Occipital lobe (tissue), 1 donor: ENCODE measurements at regions not wholly inside any gene's neighbourhood (a gene's known extent, or its start where the extent isn't known, plus 50 kb on each side); places are given as distances from the start of the nearest gene placed in this dataset.

Experiments
- DNase-seq: peaks from one replicate; lab custom pipeline; 2025; lab: John Stamatoyannopoulos, UW

DNA sequence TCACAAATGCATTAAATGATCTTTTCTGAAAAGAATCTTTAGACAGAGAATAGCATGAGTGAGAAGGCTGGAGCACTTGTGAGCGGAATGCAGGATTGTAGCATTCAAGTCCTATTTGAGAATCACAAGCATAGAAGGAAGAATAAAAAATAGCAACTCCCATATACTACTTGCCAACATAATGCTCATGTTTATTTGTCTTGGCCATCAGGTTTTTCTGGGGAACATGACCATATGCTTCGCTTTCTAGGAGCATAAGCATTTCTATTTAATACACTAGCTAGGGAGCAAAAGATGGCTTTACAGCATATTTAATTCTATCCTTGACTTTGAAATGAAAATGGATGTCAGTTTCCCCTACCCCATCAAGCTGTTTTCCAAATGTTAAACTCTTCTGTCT, 170.3 kb upstream of the MITF start:
- DNase-seq, result no peak

GRCh38 chr3:69568458-69568857, 170.8 kb upstream of the MITF start:
- no peak for DNase-seq

- DNase-seq, result no peak
These were observed 171.6 kb upstream of the MITF start for GRCh38 chr3:69567710-69568052.

DNA sequence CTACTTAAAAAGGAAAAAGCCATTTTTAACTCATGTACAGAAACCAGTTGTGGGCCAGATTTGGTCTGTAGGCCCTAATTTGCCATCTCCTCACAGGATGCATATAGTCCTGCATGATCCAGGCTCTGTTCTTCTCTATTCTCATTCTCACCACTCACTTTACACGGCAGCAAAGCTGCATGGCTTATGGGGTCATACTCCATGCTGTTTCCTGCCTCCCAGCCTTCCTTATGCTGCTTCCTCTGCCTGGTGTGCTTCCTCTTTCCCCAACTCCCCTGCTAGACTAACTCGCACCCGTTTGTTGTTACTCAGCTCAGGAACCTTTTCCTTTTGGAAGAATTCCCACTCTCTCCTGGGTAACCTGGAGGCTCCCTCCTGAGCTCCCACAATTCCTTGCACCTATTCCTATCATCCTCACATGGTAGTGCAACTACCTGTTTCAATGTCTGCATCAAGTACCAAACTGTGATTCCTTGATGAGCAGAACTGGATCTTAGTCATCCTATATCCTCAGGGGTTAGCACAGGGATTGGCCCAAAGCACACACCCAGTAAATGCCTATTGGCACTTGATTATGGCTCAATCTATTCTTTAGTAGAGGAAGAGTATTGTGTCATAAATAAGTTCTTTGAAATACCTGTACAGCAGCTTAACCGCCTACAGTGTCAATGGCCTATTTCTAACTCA, 172.1 kb upstream of the MITF start:
- no peak for DNase-seq

DNA sequence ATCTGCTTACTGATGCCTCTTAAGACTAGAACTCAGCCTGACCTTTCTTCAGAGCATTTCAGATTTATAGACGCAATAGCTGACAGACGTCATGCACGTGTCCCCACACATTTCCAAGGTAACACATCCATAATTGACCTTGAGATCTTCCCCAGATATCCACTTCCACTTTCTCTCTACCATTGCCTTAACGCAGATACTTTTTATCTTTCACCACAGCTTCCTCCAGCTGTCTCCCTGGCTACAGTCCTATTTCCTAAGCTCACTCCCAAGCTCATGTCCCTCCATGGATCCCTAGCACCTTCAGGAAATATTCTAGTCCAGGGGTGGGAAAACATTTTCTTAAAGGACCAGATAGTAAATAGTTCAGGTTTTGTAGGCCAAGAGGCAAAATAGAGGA, 173.0 kb upstream of the MITF start:
- no peak for DNase-seq

DNA sequence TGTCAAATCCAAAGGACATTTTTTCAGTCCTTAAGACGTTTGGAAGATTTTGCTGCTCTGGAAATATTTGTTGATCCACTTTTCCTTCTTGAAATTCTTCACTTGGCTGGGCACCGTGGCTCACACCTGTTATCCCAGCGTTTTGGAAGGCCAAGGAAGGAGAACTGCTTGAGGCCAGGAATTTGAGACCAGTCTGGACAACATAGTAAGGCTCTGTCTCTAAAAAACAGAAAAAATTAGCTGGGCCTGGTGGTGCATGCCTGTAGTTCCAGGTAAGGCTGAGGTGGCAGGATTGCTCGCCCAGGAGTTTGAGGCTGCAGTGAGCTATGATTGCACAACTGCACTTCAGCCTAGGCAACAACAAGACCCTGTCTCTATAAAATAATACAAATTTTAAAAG, 173.9 kb upstream of the MITF start:
- DNase-seq, result no peak

- DNase-seq, result no peak
These were observed 175.3 kb upstream of the MITF start for GRCh38 chr3:69563981-69564380.

- no peak for DNase-seq
These were observed 176.1 kb upstream of the MITF start for GRCh38 chr3:69563151-69563550.

DNA sequence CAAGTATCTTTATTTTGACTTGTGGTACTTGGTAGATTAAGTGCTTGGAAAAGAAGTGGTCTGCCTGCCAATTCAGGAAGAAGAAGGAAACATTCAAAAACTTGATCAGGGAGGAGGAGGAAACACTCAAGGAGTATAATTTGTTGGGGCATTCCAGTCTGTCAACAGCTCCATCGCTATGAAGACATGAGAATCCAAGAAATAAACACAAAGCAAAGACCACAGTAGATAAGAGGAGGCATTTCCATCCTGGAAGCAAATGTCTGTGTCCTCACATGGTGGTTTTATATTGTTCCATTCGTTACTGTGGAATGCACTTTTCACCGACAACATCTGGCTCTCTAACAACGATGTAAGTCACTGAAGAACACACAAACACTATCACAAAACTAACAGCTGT, 176.1 kb upstream of the FRMD4B start:
- DNase-seq, result no peak

DNA sequence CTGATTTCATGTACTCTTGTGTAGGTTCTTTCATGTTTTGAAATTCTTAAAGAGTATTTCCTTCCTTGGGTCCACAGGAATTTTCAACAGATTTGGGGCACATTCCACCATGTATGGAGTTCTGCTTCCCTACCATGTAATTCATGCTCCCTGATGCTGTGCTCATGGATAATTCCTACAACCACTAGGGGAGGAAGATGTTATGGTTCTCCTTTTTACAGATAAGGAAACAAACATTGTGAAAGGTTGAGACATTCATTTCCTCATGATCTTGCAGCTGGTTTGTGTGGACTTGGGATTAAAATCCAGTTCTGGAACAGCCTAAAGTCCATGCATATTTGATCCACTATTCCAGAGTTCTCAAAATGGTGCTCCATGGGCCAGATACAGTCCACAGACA, 174.9 kb upstream of the FRMD4B start:
- DNase-seq, result no peak

- no peak for DNase-seq
These were observed 174.2 kb upstream of the FRMD4B start for GRCh38 chr3:69560116-69560515.

DNA sequence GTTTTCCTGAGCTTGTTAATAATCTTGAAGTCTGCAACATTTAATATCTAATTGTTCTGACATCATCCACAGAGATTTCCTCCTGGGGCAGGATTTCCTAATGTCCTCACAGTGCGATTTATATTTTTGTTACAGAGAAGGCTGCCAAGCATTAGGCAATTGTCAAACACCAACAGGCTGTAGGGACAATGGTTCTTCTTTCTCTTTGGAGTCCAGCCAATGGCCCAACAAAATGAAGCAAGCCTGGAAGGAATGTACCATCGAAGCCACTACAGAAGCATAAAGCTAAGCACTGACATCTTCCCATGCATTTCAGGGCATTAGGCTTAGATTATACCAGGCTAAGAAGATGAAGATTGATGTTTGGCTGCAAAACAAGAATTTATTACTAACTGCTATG, 173.0 kb upstream of the FRMD4B start:
- DNase-seq, result no peak

GRCh38 chr3:69554576-69554975, 168.7 kb upstream of the FRMD4B start:
- DNase-seq, result no peak

GRCh38 chr3:69553888-69554287, 168.0 kb upstream of the FRMD4B start:
- DNase-seq, result no peak

DNA sequence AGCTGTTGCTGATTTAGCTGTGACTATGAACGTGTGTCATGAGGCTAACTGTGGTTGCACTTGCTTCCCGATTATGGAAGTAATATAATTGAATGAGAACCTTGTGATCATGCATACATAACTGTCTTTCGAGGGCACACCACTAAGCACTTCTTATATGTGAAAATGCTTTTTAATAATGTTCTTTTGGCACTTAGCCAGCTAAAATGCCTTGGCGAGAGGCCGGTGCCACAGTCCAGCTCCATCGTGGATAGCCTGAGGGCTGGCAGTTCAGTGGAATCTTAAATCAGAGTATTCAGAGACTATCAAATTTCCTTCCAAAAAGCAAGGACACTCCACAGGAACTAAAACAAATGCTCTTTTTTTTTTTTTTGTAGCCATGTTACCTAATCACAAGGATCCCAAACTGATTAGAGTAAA, 161.6 kb upstream of the FRMD4B start:
- no peak for DNase-seq

GRCh38 chr3:69542805-69543429, 157.0 kb upstream of the FRMD4B start:
- no peak for DNase-seq

- peak; percentile 66 for DNase-seq
These were observed 156.4 kb upstream of the FRMD4B start for GRCh38 chr3:69542089-69542804.

DNA sequence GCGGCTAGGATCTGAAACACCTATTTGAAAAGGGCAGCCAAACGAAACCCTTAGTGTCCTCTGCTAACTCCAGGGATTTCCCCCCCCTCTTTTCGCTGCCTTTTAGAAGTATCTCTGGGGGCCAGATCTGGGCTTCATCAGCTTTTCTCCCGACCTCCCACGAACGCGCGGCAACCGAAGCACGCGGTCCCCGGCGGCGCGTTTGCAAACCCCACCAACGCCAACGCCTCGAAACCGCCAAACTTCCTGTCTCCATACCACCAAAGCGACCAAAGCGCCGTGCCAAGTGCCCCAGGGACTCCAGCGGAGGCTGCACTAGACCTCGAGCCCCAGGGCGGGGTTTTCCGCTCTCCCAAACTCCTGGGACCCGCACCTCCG, 155.8 kb upstream of the FRMD4B start:
- no peak for DNase-seq

DNA sequence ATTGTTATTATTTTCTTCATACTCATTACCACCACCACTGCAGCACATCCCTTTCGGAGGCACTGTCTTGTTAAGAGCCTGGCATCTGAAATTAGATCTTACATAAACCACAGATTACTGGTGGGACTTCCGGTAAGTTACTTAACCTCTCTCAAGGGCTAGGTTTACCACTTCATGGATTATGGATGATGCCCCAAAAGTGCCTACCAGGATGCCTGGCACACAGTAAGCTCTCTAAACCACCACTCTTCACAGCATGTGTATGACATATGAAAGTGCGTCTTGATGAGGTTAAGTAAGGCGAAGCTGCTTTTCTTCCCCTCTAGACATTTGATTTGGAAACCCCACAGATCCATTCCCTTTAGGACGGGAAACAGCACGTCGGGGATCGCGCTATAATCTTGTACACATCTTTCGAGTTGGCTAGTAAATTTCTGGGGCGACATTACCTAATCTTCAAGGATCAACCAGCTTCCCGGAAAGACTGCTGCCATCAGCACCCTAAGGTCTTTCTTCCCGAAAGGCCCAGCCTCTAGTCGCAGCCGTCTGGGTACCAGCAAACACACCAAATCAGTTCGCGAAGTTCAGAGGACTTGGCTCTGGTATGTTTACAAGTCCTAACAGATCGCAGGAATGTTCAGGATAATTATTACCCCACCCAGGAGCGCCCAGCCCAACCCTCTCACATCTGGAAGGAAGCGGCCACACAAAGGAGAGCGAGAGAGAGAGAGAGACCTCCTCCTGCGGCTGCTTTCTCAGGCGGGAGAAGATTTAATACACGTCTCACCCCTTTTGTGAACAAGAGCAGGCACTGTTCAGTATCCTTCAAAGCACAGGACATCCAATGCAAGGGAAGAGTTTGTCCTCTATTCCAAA, 155.1 kb upstream of the FRMD4B start:
- DNase-seq, result no peak

GRCh38 chr3:69539134-69539533, 153.2 kb upstream of the FRMD4B start:
- DNase-seq, result no peak

DNA sequence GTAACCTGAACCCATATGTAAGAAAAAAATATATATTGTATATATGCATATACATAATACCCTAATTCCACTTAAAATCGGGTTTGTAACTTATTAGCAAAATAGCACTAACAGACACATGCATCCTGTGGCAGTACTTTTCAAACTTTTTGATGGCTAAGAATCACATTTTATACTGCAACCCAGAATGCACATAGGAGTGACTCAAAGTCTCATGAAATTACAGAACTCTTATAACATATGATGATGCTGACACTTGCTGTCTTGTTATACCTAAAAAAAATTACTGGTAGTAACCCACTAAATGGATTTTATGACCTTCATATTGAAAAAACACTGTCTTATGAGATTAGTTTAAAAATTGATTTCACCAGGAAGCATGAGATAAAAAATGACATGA, 152.4 kb upstream of the FRMD4B start:
- no peak for DNase-seq
